LNCaP clone FGC (cell line): ENCODE measurements at regions not wholly inside any gene's neighbourhood (a gene's known extent, or its start where the extent isn't known, plus 50 kb on each side); places are given as distances from the start of the nearest gene placed in this dataset.

Experiments
- DNase-seq: peaks from one replicate; pipeline ENCODE4 v3.0.0-alpha.2; 2011; ENCODE audit warnings: low read depth
- H3K4me3 ChIP-seq: 2 replicates; pipeline ENCODE4 v1.5.1; 2011; ENCODE audit warnings: mild to moderate bottlenecking, low read depth, low read length, control low read depth
- TF ChIP-seq, protein P1 (sequence below): IDR thresholded peaks from 2 replicates; pipeline ENCODE4 v1.5.1; 2012; ENCODE audit warnings: mild to moderate bottlenecking; ENCODE audit not compliant: control insufficient read depth, insufficient read depth; ENCODE audit errors: extremely low read depth

DNA sequence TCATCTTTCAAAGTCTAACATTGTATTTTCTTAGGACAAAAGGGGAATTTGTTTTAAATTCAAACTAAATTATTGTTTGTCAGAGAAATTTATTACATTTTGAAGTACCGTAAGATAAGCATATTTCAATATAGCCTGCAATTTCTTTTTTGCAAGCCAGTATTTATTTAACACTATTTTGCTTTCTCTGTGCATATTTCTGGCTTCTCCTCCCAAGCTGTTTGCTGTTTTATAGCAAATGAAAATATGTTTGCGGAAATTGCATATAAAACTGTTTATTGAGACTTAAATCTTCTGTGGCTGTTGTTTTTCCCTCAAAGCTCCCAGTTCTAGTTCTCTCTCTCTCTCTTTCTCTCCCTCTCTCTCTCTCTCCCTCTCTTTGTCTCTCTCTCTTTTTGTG is 866.8 kb downstream of the FAM181B start:
- TF ChIP-seq, protein P1, sequence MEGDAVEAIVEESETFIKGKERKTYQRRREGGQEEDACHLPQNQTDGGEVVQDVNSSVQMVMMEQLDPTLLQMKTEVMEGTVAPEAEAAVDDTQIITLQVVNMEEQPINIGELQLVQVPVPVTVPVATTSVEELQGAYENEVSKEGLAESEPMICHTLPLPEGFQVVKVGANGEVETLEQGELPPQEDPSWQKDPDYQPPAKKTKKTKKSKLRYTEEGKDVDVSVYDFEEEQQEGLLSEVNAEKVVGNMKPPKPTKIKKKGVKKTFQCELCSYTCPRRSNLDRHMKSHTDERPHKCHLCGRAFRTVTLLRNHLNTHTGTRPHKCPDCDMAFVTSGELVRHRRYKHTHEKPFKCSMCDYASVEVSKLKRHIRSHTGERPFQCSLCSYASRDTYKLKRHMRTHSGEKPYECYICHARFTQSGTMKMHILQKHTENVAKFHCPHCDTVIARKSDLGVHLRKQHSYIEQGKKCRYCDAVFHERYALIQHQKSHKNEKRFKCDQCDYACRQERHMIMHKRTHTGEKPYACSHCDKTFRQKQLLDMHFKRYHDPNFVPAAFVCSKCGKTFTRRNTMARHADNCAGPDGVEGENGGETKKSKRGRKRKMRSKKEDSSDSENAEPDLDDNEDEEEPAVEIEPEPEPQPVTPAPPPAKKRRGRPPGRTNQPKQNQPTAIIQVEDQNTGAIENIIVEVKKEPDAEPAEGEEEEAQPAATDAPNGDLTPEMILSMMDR, result no peak
- H3K4me3 ChIP-seq, result no peak overlapping the region
- no peak for DNase-seq

DNA sequence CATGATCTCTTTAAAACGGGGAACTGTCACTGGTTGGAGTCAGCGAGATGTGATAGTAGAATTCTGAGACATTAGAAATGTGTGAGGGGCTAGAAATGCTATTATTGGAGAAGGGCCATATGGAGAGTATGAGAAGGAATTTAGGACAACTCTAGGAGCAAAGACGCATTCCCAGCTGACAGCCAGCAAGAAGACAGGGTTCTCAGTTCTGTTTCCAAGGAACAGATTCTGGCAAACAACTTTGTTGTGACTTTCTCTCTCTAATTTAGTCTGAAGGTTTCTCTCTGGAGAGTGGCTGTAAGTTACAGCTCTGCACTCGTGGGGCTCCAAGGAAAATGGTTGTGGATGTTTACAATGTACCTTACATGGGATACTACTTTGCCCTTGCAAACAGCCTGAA is 876.3 kb downstream of the FAM181B start:
- TF ChIP-seq, protein P1, result no peak
- no peak for DNase-seq
- no peak overlapping the region for H3K4me3 ChIP-seq

DNA sequence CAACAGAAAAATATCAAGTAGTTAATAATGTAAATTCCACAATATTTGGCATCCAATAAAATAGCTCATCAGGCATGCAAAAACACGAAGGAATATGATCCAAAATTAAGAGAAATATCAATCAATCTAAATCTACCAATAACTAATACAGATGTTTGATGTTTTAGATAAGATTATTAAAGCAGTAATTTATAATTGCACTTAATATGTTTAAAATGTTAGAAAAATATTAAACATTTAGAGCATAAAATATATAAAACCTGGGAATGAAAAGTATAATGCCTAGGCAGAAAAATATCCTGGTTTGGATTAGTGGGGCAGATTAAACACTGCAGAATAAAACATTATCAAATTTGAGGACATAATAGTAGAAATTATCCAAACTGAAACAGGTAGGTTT is 879.9 kb downstream of the FAM181B start:
- TF ChIP-seq, protein P1, result no peak
- no peak for DNase-seq
- no peak overlapping the region for H3K4me3 ChIP-seq

DNA sequence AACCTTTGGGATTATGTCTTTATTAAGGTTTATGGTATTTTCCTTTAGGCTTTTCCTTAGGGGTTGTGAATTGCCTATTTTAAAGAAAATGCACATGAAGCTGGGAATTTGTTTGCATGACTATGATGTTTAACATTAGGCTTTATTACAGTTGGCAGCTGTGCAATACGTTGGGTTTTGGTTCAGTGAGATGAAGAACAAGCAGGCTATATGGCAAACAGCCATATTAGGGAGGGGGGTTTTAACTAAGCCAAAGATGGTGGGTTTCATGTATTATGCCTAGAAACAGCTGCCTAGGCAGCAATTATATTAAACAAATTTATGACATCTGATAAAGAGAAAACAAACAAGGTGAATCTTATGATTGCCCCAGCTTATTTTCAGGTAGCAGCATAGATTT is 880.8 kb downstream of the FAM181B start:
- H3K4me3 ChIP-seq, result no peak overlapping the region
- TF ChIP-seq, protein P1, result no peak
- DNase-seq, result no peak

DNA sequence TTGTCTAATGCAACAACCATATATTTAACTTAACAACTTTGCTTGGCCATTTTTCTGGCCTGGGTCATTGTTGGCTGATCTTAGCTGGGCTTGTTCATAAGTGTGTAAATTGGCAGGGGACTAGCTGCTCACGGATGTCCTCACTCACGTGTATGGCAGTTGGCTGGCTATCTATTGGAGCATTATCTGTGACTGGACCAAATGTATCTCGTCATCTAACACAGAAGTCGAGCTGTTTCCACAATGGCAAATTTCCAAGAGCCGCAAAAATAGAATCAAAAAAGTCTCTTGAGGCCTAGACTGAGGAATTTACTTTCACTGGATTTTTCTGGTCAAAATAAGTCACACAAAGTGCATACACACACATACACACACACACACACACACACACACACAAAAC is 893.3 kb downstream of the FAM181B start:
- TF ChIP-seq, protein P1, result no peak
- DNase-seq, result no peak
- H3K4me3 ChIP-seq, result no peak overlapping the region

DNA sequence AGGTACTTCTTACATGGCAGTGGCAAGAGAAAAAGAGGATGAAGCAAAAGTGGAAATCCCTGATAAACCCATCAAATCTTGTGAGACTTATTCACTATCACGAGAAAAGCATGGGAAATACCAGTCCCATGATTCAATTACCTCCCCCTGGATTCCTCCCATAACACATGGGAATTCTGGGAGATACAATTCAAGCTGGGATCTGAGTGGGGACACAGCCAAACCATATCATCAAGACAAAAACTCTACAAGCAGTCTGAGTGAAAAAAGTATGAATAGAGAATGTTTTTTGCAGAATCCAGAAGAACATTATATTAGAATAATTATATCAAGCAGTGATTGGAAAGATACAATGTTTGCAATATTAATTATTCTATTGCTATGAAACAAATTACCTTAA is 893.7 kb downstream of the FAM181B start:
- no peak overlapping the region for H3K4me3 ChIP-seq
- TF ChIP-seq, protein P1, result no peak
- no peak for DNase-seq

DNA sequence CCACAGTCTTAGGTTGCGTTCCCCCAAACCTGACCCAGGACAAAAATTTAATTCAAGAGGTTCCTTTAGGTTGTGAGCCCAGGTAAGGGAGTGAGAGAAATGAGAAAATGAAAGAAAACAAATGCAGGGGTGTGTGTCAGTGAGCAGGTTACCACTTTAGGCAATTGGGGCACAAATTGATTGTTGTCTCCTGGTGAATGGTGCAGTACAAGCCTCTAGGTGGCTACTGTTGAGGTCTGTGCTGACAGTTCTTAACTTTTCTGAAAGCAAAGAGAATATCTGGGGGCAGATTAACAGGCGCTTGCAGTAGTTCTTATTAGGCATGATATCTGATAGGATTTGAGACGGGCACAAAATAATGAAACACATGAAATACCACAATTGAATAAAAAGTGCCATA is 894.6 kb downstream of the FAM181B start:
- DNase-seq, result no peak
- TF ChIP-seq, protein P1, result no peak

More for the DNA sequence above, 894.6 kb downstream of the FAM181B start:
- no peak overlapping the region for H3K4me3 ChIP-seq
